BE2C (cell line): ENCODE measurements at regions not wholly inside any gene's neighbourhood (a gene's known extent, or its start where the extent isn't known, plus 50 kb on each side); places are given as distances from the start of the nearest gene placed in this dataset.

Experiments
- DNase-seq: peaks from one replicate; pipeline ENCODE4 v3.0.0-alpha.2; 2020
- H3K27me3 ChIP-seq: fragments of 250-450 bp; sonication (Bioruptor Pico); 2 replicates; pipeline ENCODE4 v1.5.1; 2020; ENCODE audit warnings: mild to moderate bottlenecking
- H3K36me3 ChIP-seq: fragments of 250-450 bp; sonication (Bioruptor Pico); 2 replicates; pipeline ENCODE4 v1.5.1; 2020; ENCODE audit warnings: mild to moderate bottlenecking
- H3K4me1 ChIP-seq: fragments of 250-450 bp; sonication (Bioruptor Pico); 2 replicates; pipeline ENCODE4 v1.5.1; 2020
- H3K4me3 ChIP-seq: 2 replicates; pipeline ENCODE4 v1.5.1; 2011; ENCODE audit warnings: low read depth, low read length
- H3K9me3 ChIP-seq: fragments of 250-450 bp; sonication (Bioruptor Pico); 2 replicates; pipeline ENCODE4 v1.5.1; 2020
- TF ChIP-seq, protein P1 (sequence below): IDR thresholded peaks from 2 replicates; pipeline ENCODE4 v1.5.1; 2012; ENCODE audit warnings: mild to moderate bottlenecking, low read depth, low read length

DNA sequence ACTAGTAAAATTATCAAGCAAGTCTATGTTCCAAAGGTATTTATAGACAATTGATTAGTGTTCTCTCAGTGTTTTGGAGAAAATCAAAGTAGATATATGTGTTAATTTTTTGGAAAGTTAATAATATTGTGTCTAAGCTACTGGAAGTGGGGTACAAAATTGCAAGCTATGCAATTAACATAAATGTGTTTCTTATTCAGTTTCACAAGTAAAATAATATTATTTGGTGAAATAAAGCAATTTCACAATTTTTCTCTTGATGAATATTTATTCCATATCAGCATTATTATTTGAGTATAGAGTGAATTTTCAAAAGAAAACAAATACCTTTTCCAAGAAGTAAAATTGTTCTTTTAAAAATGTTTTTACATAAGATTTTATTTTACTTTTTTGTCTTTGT is 1047.7 kb downstream of the TBL1XR1 start:
- Histone ChIP-seq H3K27me3 (no peaks in the 10 kb centered on the region), H3K4me3 (no peak overlapping the region), H3K9me3 (no peaks in the 10 kb centered on the region), H3K4me1 (no peaks in the 10 kb centered on the region), H3K36me3 (no peaks in the 10 kb centered on the region)
- TF ChIP-seq, protein P1, sequence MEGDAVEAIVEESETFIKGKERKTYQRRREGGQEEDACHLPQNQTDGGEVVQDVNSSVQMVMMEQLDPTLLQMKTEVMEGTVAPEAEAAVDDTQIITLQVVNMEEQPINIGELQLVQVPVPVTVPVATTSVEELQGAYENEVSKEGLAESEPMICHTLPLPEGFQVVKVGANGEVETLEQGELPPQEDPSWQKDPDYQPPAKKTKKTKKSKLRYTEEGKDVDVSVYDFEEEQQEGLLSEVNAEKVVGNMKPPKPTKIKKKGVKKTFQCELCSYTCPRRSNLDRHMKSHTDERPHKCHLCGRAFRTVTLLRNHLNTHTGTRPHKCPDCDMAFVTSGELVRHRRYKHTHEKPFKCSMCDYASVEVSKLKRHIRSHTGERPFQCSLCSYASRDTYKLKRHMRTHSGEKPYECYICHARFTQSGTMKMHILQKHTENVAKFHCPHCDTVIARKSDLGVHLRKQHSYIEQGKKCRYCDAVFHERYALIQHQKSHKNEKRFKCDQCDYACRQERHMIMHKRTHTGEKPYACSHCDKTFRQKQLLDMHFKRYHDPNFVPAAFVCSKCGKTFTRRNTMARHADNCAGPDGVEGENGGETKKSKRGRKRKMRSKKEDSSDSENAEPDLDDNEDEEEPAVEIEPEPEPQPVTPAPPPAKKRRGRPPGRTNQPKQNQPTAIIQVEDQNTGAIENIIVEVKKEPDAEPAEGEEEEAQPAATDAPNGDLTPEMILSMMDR = no peak
- no peak for DNase-seq

DNA sequence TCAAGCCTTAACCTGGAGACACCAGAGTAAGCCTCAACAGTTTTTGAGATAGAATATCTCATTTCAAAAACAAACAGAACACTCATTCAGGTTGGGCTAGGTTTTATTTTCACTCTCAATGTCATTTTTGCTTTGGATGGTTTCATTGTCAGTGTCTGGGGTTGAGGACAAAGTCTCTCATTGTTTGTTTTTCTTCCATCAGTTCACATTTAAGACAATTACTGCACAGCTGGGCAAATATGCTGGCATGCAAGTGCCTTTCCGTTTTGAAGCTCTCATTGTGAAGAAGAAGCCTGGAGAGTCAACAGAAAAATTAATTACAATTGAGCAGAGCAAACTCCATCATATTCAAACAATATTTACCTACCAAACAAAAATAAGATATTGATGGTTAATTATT is 1050.0 kb downstream of the TBL1XR1 start:
- no peak for DNase-seq
- H3K9me3 ChIP-seq = no peaks in the 10 kb centered on the region
- no peaks in the 10 kb centered on the region for H3K4me1 ChIP-seq
- H3K27me3 ChIP-seq = no peaks in the 10 kb centered on the region
- TF ChIP-seq, protein P1 = no peak
- H3K36me3 ChIP-seq = no peaks in the 10 kb centered on the region
- no peak overlapping the region for H3K4me3 ChIP-seq

DNA sequence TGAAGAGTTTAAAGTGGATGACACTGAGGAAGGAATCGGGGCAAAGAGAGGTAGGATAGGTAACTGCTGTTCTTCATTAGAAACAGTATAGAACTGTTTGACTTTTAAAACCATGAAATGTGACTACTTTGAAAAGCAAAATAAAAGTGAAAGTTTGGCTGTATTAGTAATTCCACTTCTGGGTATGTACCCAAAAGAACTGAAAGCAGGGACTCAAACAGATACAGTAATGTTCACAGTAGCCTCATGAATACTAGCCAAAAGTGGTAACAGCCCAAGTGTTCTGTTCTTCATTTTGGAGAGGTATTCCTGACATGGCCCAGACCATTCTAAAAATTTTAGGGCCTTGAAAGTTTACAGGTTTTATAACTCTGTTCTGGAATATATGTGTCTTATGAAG is 1055.4 kb downstream of the TBL1XR1 start:
- no peak for DNase-seq
- TF ChIP-seq, protein P1 = no peak
- Histone ChIP-seq H3K36me3 (no peaks in the 10 kb centered on the region), H3K9me3 (no peaks in the 10 kb centered on the region), H3K4me1 (no peaks in the 10 kb centered on the region), H3K27me3 (no peaks in the 10 kb centered on the region), H3K4me3 (no peak overlapping the region)

DNA sequence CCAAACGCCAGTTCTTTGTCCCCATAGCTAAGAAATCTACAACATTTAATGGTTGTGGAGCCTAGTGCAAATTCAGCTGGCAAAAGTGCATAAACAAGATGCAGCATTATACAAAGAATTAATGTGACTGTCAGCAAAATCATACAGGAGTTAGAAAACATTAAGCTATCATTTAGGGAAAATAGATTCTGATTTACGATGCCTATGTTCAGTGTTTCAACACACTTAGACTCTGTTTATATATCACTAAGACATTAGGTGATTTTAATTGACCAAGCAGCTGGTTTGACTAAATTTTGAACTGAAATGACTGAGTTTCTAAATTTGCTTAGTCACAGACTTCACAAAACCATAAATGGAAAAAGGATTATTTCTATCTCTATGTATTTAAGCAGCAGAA is 1076.8 kb downstream of the TBL1XR1 start:
- Histone ChIP-seq H3K27me3 (no peaks in the 10 kb centered on the region), H3K4me1 (peaks cover 2% of the 10 kb centered on the region; the same call in 1 of the 2 replicates), H3K4me3 (no peak overlapping the region), H3K36me3 (no peaks in the 10 kb centered on the region), H3K9me3 (no peaks in the 10 kb centered on the region; the same call in 1 of the 2 replicates)
- TF ChIP-seq, protein P1 = no peak
- no peak for DNase-seq

DNA sequence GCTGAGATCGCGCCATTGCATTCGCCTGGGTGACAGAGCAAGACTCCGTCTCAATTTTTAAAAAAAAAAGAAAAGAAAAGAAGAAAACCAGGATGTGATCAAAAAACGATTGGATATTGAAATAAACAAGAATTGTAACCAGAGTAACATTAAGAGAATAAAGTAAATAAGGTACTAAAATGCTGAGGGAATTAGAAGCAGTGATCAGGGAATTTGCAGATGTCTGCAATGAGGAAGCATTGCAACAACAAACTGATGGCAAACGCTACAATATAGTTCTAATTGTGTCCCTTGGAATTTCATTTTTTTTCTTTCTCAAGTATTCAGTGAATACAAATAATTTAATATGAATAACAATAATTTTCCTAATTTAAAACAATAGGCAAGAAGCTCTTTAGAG is 1077.5 kb downstream of the TBL1XR1 start:
- Histone ChIP-seq H3K4me1 (peaks cover 2% of the 10 kb centered on the region; the same call in 1 of the 2 replicates), H3K27me3 (no peaks in the 10 kb centered on the region), H3K9me3 (no peaks in the 10 kb centered on the region; the same call in 1 of the 2 replicates), H3K36me3 (no peaks in the 10 kb centered on the region), H3K4me3 (no peak overlapping the region)
- TF ChIP-seq, protein P1 = no peak
- no peak for DNase-seq

DNA sequence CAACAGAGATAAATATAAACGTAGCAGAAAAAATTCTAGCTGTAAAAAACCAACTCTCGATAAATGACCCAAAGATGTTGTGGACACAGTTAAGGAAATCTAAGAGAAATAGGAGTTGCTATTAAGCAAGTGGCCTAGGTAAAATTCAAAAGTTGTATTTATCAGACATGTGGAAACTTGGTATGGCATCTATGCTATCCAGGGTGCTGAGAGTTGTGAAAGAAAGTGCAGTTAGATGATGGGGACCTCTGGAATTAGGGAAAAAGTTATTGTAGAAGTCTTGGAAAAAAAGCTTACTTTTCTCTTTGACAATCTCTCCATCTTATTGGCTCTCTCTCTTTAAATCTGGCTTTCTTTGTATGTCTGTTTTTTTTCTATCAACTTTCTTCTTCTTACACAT is 1090.9 kb downstream of the TBL1XR1 start:
- no peaks in the 10 kb centered on the region for H3K36me3 ChIP-seq
- no peaks in the 10 kb centered on the region for H3K27me3 ChIP-seq
- no peak for DNase-seq
- H3K9me3 ChIP-seq = no peaks in the 10 kb centered on the region
- H3K4me3 ChIP-seq = no peak overlapping the region
- no peaks in the 10 kb centered on the region for H3K4me1 ChIP-seq
- TF ChIP-seq, protein P1 = no peak
